ENCODE measurements at regions not wholly inside any gene's neighbourhood (a gene's known extent, or its start where the extent isn't known, plus 50 kb on each side); places are given as distances from the start of the nearest gene placed in this dataset.
"Not testable (repeated sequence)": the region's sequence is repeated elsewhere in the genome, so short reads cannot be mapped to it uniquely, and the experiment has no call there.

GRCh38 chrX:139020801-139021200 lies 309.3 kb upstream of the FGF13 start:
- DNase-seq = no peak

GRCh38 chrX:139018436-139018835 lies 306.9 kb upstream of the FGF13 start:
- DNase-seq = no peak

GRCh38 chrX:139015627-139016026 lies 304.1 kb upstream of the FGF13 start:
- DNase-seq = no peak

GRCh38 chrX:139008185-139008584 lies 296.7 kb upstream of the FGF13 start:
- DNase-seq = no peak

- DNase-seq = not testable (repeated sequence)
Measured at GRCh38 chrX:139003856-139004527, 292.5 kb upstream of the FGF13 start.

GRCh38 chrX:139002319-139002718 lies 290.8 kb upstream of the FGF13 start:
- no peak for DNase-seq

- no peak for DNase-seq
Measured at GRCh38 chrX:138996268-138996667, 284.8 kb upstream of the FGF13 start.

- DNase-seq = no peak
Measured at GRCh38 chrX:138995458-138995857, 283.9 kb upstream of the FGF13 start.

- not testable (repeated sequence) for DNase-seq
Measured at GRCh38 chrX:138990425-138990824, 278.9 kb upstream of the FGF13 start.

- no peak for DNase-seq
Measured at GRCh38 chrX:138986866-138987265, 275.3 kb upstream of the FGF13 start.

GRCh38 chrX:138986235-138986634 lies 274.7 kb upstream of the FGF13 start:
- no peak for DNase-seq

GRCh38 chrX:138982365-138982764 lies 270.8 kb upstream of the FGF13 start:
- DNase-seq = no peak

- no peak for DNase-seq
Measured at GRCh38 chrX:138964501-138964900, 253.0 kb upstream of the FGF13 start.

- DNase-seq = not testable (repeated sequence)
Measured at GRCh38 chrX:138962419-138962818, 250.9 kb upstream of the FGF13 start.

- no peak for DNase-seq
Measured at GRCh38 chrX:138954976-138955375, 243.5 kb upstream of the FGF13 start.

- no peak for DNase-seq
Measured at GRCh38 chrX:138946926-138947325, 235.4 kb upstream of the FGF13 start.

- DNase-seq = no peak
Measured at GRCh38 chrX:138945219-138945618, 233.7 kb upstream of the FGF13 start.

GRCh38 chrX:138939038-138939437 lies 227.5 kb upstream of the FGF13 start:
- DNase-seq = no peak

- no peak for DNase-seq
Measured at GRCh38 chrX:138938003-138938402, 226.5 kb upstream of the FGF13 start.

GRCh38 chrX:138931212-138931611 lies 219.7 kb upstream of the FGF13 start:
- DNase-seq = no peak

GRCh38 chrX:138930583-138930945 lies 219.0 kb upstream of the FGF13 start:
- DNase-seq = no peak

GRCh38 chrX:138929926-138930582 lies 218.5 kb upstream of the FGF13 start:
- no peak for DNase-seq

- DNase-seq = no peak
Measured at GRCh38 chrX:138928737-138929459, 217.4 kb upstream of the FGF13 start.

GRCh38 chrX:138925330-138925729 lies 213.8 kb upstream of the FGF13 start:
- DNase-seq = no peak
